ENCODE measurements at regions not wholly inside any gene's neighbourhood (a gene's known extent, or its start where the extent isn't known, plus 50 kb on each side); places are given as distances from the start of the nearest gene placed in this dataset.
"Not testable (repeated sequence)": the region's sequence is repeated elsewhere in the genome, so short reads cannot be mapped to it uniquely, and the experiment has no call there.

DNA sequence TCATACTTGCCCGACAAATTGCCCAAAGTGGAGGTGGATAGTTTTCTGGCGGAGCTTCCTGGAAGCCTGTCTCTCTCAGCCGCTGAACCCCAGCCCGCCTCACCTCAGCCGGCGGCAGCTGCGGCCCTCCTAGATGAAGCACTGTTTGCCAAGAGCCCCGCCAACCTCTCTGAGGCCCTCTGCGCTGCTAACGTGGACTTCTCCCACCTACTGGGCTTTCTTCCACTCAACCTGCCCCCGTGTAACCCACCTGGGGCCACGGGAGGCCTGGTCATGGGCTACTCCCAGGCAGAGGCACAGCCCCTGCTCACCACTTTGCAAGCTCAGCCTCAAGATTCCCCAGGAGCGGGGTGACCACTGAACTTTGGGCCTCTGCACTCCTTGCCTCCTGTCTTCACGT lies 254.1 kb downstream of the NKX6-1 start:
- H2BK20ac ChIP-seq (ENCODE audit: low read depth, low read length); H3K4me2 ChIP-seq (ENCODE audit: low read depth, low read length); H3K9ac ChIP-seq (ENCODE audit: low read depth, low read length); in situ Hi-C loops (cut with MboI; ENCODE audit: low sequenced_read_pairs); H4K5ac ChIP-seq (ENCODE audit: low read depth, low read length); H2AFZ ChIP-seq (replicated peaks; ENCODE audit: low read length, poor library complexity); H2BK5ac ChIP-seq (ENCODE audit: low read depth, low read length, poor library complexity, severe bottlenecking); H3K27me3 ChIP-seq (ENCODE audit: control insufficient read depth, insufficient read depth, low read length); BruUV-seq (replicated peaks); DNase-seq; H3K9me1 ChIP-seq (ENCODE audit: insufficient read depth, low read length); H2AK5ac ChIP-seq (ENCODE audit: low read depth, low read length); POLR2A ChIA-PET (ENCODE audit: unreplicated experiment); H3K14ac ChIP-seq (replicated peaks; ENCODE audit: low read depth, low read length); H4K91ac ChIP-seq (ENCODE audit: insufficient read depth, low read depth, low read length); H3K79me1 ChIP-seq (ENCODE audit: low read depth in 1 of 2, low read length in 2 of 2); H3K27ac ChIP-seq (ENCODE audit: insufficient read depth, low read length); dilution Hi-C loops (cut with HindIII; ENCODE audit: low sequenced_read_pairs, unreplicated experiment); H2BK15ac ChIP-seq (ENCODE audit: low read depth, low read length); H4K20me1 ChIP-seq (ENCODE audit: insufficient read depth, low read length); H3K56ac ChIP-seq (ENCODE audit: extremely low read depth, insufficient read depth, low read length); intact Hi-C loops (cut with micrococcal nuclease); H3K4me1 ChIP-seq (ENCODE audit: control insufficient read depth, insufficient read depth, low read length); H4K8ac ChIP-seq (ENCODE audit: low read depth in 2 of 2, low read length in 2 of 2); H2AK9ac ChIP-seq (replicated peaks; ENCODE audit: low read depth, low read length, poor library complexity); H3K4ac ChIP-seq (ENCODE audit: low read depth, low read length); H3K23ac ChIP-seq (ENCODE audit: low read depth, low read length); H3K18ac ChIP-seq (ENCODE audit: low read depth, low read length); CTCF ChIA-PET; H3K36me3 ChIP-seq (ENCODE audit: control insufficient read depth, insufficient read depth, low read length); H2BK120ac ChIP-seq (ENCODE audit: low read depth, low read length); ATAC-seq (ENCODE audit: low read depth); H3K9me3 ChIP-seq (ENCODE audit: control insufficient read depth, insufficient read depth, low read length); H3K4me3 ChIP-seq (ENCODE audit: insufficient read depth, low read depth, low read length): not testable (repeated sequence)
- WGBS, 2 experiments (ENCODE audit: extremely low coverage in 2 of 2, insufficient read length in 1 of 2): 75% methylated on average over 6 of the region's 14 CpGs; no CpG with 5 or more reads in 1 of the 2 experiments

DNA sequence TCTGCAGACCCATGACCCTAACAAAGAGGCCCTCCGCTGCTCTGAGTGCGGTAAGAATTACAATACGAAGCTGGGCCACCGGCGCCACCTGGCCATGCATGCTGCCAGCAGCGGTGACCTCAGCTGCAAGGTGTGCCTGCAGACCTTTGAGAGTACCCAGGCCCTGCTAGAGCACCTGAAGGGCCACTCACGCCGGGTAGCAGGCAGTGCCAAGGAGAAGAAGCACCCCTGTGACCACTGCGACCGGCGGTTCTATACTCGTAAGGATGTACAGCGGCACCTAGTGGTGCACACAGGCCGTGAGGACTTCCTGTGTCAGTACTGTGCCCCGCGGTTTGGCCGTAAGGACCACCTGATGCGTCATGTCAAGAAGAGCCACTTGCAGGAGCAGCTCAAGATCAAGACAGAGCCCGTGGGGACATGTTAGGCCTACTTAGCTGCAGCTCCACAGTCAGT lies 254.7 kb downstream of the NKX6-1 start:
- ATAC-seq (ENCODE audit: low read depth); intact Hi-C loops (cut with micrococcal nuclease); H3K23ac ChIP-seq (ENCODE audit: low read depth, low read length); in situ Hi-C loops (cut with MboI; ENCODE audit: low sequenced_read_pairs); H3K4me2 ChIP-seq (ENCODE audit: low read depth, low read length); H2BK15ac ChIP-seq (ENCODE audit: low read depth, low read length); POLR2A ChIA-PET (ENCODE audit: unreplicated experiment); H4K20me1 ChIP-seq (ENCODE audit: insufficient read depth, low read length); H3K27ac ChIP-seq (ENCODE audit: insufficient read depth, low read length); DNase-seq; H3K9ac ChIP-seq (ENCODE audit: low read depth, low read length); H2AK5ac ChIP-seq (ENCODE audit: low read depth, low read length); H3K14ac ChIP-seq (replicated peaks; ENCODE audit: low read depth, low read length); CTCF ChIA-PET; H3K4me1 ChIP-seq (ENCODE audit: control insufficient read depth, insufficient read depth, low read length); H2BK20ac ChIP-seq (ENCODE audit: low read depth, low read length); H2BK120ac ChIP-seq (ENCODE audit: low read depth, low read length); H3K4ac ChIP-seq (ENCODE audit: low read depth, low read length); H3K56ac ChIP-seq (ENCODE audit: extremely low read depth, insufficient read depth, low read length); H3K36me3 ChIP-seq (ENCODE audit: control insufficient read depth, insufficient read depth, low read length); dilution Hi-C loops (cut with HindIII; ENCODE audit: low sequenced_read_pairs, unreplicated experiment); H3K4me3 ChIP-seq (ENCODE audit: insufficient read depth, low read depth, low read length); H4K5ac ChIP-seq (ENCODE audit: low read depth, low read length); H3K18ac ChIP-seq (ENCODE audit: low read depth, low read length); H2BK5ac ChIP-seq (ENCODE audit: low read depth, low read length, poor library complexity, severe bottlenecking); H3K27me3 ChIP-seq (ENCODE audit: control insufficient read depth, insufficient read depth, low read length); H3K9me3 ChIP-seq (ENCODE audit: control insufficient read depth, insufficient read depth, low read length); H2AFZ ChIP-seq (replicated peaks; ENCODE audit: low read length, poor library complexity); H4K8ac ChIP-seq (ENCODE audit: low read depth in 2 of 2, low read length in 2 of 2); H4K91ac ChIP-seq (ENCODE audit: insufficient read depth, low read depth, low read length); BruUV-seq (replicated peaks); H2AK9ac ChIP-seq (replicated peaks; ENCODE audit: low read depth, low read length, poor library complexity); H3K79me1 ChIP-seq (ENCODE audit: low read depth in 1 of 2, low read length in 2 of 2); H3K9me1 ChIP-seq (ENCODE audit: insufficient read depth, low read length): not testable (repeated sequence)
- 84% methylated on average over 10 of the region's 19 CpGs; no CpG with 5 or more reads in 1 of the 2 experiments for WGBS, 2 experiments (ENCODE audit: extremely low coverage in 2 of 2, insufficient read length in 1 of 2)

All from IMR-90 (cell line).